PC-3 (cell line): ENCODE measurements at regions not wholly inside any gene's neighbourhood (a gene's known extent, or its start where the extent isn't known, plus 50 kb on each side); places are given as distances from the start of the nearest gene placed in this dataset.

Source experiments
- ATAC-seq: fragments of 200-7000 bp; cut with Tn5 transposase; 2 replicates; pipeline ENCODE4 v1.9.1; 2020; ENCODE audit warnings: mild to moderate bottlenecking, moderate library complexity
- BruUV-seq: library from RNA; stranded (reverse); fragments of 400-500 nt; replicated peaks from 2 replicates; lab custom pipeline; 2021; lab: Mats Ljungman, UMichigan
- CTCF ChIA-PET: fragments of 300-600 bp; sonication (Branson Sonifier 250); formaldehyde crosslinking; loops from one replicate; lab custom pipeline; 2022; ENCODE audit warnings: antibody characterized with exemption; lab: Charles Lee
- POLR2A ChIA-PET: fragments of 300-600 bp; sonication (Branson Sonifier 250); formaldehyde crosslinking; loops from one replicate; lab custom pipeline; 2022; ENCODE audit warnings: antibody characterized with exemption; ENCODE audit not compliant: unreplicated experiment; lab: Charles Lee
- DNase-seq: peaks from one replicate; pipeline ENCODE4 v3.0.0-alpha.2; 2015
- H2AFZ ChIP-seq: fragments of 300-600 bp; sonication (generic); 2 replicates; pipeline ENCODE4 v1.6.0; 2016; ENCODE audit warnings: antibody characterized with exemption, low read length
- H3F3A ChIP-seq: fragments of 300-600 bp; sonication (generic); one replicate; pipeline ENCODE4 v1.6.0; 2017; ENCODE audit warnings: antibody characterized with exemption, low read length, control low read depth, mild to moderate bottlenecking; ENCODE audit not compliant: unreplicated experiment
- H3K27ac ChIP-seq: fragments of 300-600 bp; sonication (generic); 2 replicates; pipeline ENCODE4 v1.5.1; 2016; ENCODE audit warnings: mild to moderate bottlenecking, low read length
- H3K27me3 ChIP-seq: fragments of 300-600 bp; sonication (generic); 2 replicates; pipeline ENCODE4 v1.6.1; 2016; ENCODE audit warnings: low read length, mixed read lengths
- H3K36me3 ChIP-seq: fragments of 300-600 bp; sonication (generic); 2 replicates; pipeline ENCODE4 v1.6.1; 2016; ENCODE audit warnings: low read depth, mixed run types, low read length, mixed read lengths
- H3K4me1 ChIP-seq: fragments of 300-600 bp; sonication (generic); 2 replicates; pipeline ENCODE4 v1.5.1; 2016; ENCODE audit warnings: low read length; ENCODE audit not compliant: insufficient read depth
- H3K4me2 ChIP-seq: fragments of 300-600 bp; sonication (generic); 2 replicates; pipeline ENCODE4 v1.6.0; 2016; ENCODE audit warnings: low read length
- H3K4me3 ChIP-seq: fragments of 300-600 bp; sonication (generic); 2 replicates; pipeline ENCODE4 v1.5.1; 2016; ENCODE audit warnings: mild to moderate bottlenecking, low read length, mixed read lengths
- H3K79me2 ChIP-seq: fragments of 300-600 bp; sonication (generic); 2 replicates; pipeline ENCODE4 v1.6.1; 2017; ENCODE audit warnings: low read length, mixed read lengths
- H3K9ac ChIP-seq: fragments of 300-600 bp; sonication (generic); 2 replicates; pipeline ENCODE4 v1.6.0; 2016; ENCODE audit warnings: mild to moderate bottlenecking, low read length
- H3K9me2 ChIP-seq: fragments of 300-600 bp; sonication (generic); replicated peaks from 2 replicates; pipeline ENCODE4 v1.6.1; 2016; ENCODE audit warnings: mixed run types, low read length, mixed read lengths
- H3K9me3 ChIP-seq: fragments of 300-600 bp; sonication (generic); 2 replicates; pipeline ENCODE4 v1.6.1; 2016; ENCODE audit warnings: low read length, mixed read lengths
- H4K20me1 ChIP-seq: fragments of 300-600 bp; sonication (generic); 2 replicates; pipeline ENCODE4 v1.6.1; 2016; ENCODE audit warnings: low read length, mixed read lengths
- EZH2 ChIP-seq: fragments of 300-600 bp; sonication (generic); IDR thresholded peaks from one replicate; pipeline ENCODE4 v1.6.1; 2017; ENCODE audit warnings: antibody characterized with exemption, mild to moderate bottlenecking, low read length; ENCODE audit not compliant: unreplicated experiment
- EZH2phosphoT487 ChIP-seq: fragments of 300-600 bp; sonication (generic); IDR thresholded peaks from 2 replicates; pipeline ENCODE4 v1.6.1; 2018; ENCODE audit warnings: mild to moderate bottlenecking, antibody characterized with exemption, low read length, borderline replicate concordance
- intact Hi-C: fragments of 100-400 bp; cut with micrococcal nuclease; formaldehyde crosslinking; loops from 2 replicates; pipeline ENCODE4 v1.9.0; 2023
- TF ChIP-seq, protein P1 (sequence below): fragments of 300-600 bp; sonication (generic); conservative IDR thresholded peaks from 2 replicates; pipeline ENCODE4 v1.5.1; 2017; ENCODE audit warnings: antibody characterized with exemption, low read depth, mild to moderate bottlenecking, low read length

DNA sequence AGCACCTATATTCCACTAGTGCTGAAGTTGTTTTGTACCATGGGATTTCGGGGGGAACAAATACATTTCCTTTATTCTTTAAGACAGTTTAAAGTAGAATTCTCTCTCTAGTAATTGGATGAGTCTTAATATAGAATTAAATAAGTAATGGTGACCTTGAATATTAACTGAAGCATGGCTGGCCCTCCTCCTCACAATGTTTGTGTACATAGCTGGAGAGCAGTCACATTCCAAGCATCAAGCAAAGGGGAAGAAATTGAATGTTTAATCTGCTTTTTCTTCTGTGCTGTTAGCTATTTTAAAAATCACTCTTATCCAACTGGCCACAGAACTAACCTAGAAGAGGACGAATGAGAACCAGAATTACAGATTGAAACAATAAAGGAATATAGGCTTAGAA, 906.9 kb downstream of the CCSER2 start:
- Histone ChIP-seq H3K9ac (no peak overlapping the region), H3K4me2 (no peak overlapping the region), H3K79me2 (no peaks in the 10 kb centered on the region), H3K36me3 (no peaks in the 10 kb centered on the region), H3K9me2 (no peaks in the 10 kb centered on the region), H3F3A (no peaks in the 10 kb centered on the region), H2AFZ (no peak overlapping the region), H3K27me3 (no peaks in the 10 kb centered on the region), H3K27ac (no peak overlapping the region), H4K20me1 (no peaks in the 10 kb centered on the region), H3K4me1 (no peaks in the 10 kb centered on the region), H3K4me3 (no peak overlapping the region), H3K9me3 (no peaks in the 10 kb centered on the region)
- intact Hi-C loops = no loop called here
- ATAC-seq = no peak
- POLR2A ChIA-PET = no interaction called here
- no peak for DNase-seq
- TF ChIP-seq EZH2phosphoT487 (no peak), EZH2 (no peak)
- TF ChIP-seq, protein P1, sequence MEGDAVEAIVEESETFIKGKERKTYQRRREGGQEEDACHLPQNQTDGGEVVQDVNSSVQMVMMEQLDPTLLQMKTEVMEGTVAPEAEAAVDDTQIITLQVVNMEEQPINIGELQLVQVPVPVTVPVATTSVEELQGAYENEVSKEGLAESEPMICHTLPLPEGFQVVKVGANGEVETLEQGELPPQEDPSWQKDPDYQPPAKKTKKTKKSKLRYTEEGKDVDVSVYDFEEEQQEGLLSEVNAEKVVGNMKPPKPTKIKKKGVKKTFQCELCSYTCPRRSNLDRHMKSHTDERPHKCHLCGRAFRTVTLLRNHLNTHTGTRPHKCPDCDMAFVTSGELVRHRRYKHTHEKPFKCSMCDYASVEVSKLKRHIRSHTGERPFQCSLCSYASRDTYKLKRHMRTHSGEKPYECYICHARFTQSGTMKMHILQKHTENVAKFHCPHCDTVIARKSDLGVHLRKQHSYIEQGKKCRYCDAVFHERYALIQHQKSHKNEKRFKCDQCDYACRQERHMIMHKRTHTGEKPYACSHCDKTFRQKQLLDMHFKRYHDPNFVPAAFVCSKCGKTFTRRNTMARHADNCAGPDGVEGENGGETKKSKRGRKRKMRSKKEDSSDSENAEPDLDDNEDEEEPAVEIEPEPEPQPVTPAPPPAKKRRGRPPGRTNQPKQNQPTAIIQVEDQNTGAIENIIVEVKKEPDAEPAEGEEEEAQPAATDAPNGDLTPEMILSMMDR = no peak
- CTCF ChIA-PET = no interaction called here
- BruUV-seq = no TSS peak

DNA sequence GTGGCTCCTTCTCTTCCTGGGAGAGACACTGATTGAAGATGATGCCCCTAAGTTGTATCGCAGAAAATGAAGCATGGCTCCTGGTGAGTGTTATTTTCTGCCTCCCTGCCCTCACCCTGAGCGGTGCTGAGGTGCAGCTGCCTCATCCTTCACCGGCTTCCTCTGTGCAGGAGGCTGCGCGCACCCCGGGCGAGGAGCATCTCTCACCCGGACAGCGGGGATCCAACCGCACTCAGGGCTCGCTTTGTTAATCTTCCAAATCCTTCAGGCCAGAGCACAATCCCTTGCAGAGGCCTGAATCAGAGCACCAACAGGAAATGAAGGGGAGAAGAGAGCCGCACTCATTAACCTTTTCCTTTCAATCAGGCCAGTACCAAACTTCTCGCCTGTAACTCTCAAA, 910.3 kb downstream of the CCSER2 start:
- ChIA-PET POLR2A (no interaction called here), CTCF (no interaction called here)
- H2AFZ ChIP-seq = no peak overlapping the region
- no peak for ATAC-seq
- no peak for DNase-seq
- H3K4me2 ChIP-seq = no peak overlapping the region
- no peaks in the 10 kb centered on the region for H3K4me1 ChIP-seq
- intact Hi-C loops = no loop called here
- no peaks in the 10 kb centered on the region for H3K79me2 ChIP-seq
- H3F3A ChIP-seq = no peaks in the 10 kb centered on the region
- BruUV-seq = no TSS peak
- no peaks in the 10 kb centered on the region for H3K9me2 ChIP-seq
- H3K36me3 ChIP-seq = no peaks in the 10 kb centered on the region
- H3K27ac ChIP-seq = no peak overlapping the region
- H3K9ac ChIP-seq = no peak overlapping the region
- TF ChIP-seq EZH2phosphoT487 = no peak
- no peak for TF ChIP-seq EZH2
- TF ChIP-seq, protein P1 = no peak
- no peaks in the 10 kb centered on the region for H3K27me3 ChIP-seq
- no peaks in the 10 kb centered on the region; the same call in 1 of the 2 replicates for H3K9me3 ChIP-seq
- H4K20me1 ChIP-seq = no peaks in the 10 kb centered on the region
- no peak overlapping the region for H3K4me3 ChIP-seq

DNA sequence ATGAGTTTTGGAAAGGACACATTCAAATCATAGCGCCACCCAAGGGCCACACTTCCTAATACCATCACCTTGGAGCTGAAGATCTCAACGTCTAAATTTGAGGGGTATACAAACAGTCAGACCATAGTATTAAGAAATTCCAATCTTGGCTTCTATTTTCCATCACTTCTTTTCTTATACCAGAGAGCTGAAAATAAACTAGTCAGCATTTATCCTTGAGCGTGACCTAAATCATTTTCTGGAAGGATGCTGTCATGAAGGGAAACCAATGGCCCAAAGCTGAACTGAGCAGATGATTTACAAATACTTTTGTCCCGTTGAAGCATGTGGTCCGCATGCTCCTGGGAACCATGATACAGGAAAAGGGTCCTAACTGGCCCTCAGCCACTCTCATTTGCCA, 921.9 kb downstream of the CCSER2 start:
- Histone ChIP-seq H3K27me3 (no peaks in the 10 kb centered on the region), H3K79me2 (no peaks in the 10 kb centered on the region), H3F3A (no peaks in the 10 kb centered on the region), H3K4me3 (no peak overlapping the region), H2AFZ (no peak overlapping the region), H3K9me2 (no peaks in the 10 kb centered on the region), H3K9me3 (no peaks in the 10 kb centered on the region), H3K9ac (no peak overlapping the region), H3K36me3 (no peaks in the 10 kb centered on the region), H3K27ac (no peak overlapping the region), H4K20me1 (no peaks in the 10 kb centered on the region), H3K4me2 (no peak overlapping the region), H3K4me1 (no peaks in the 10 kb centered on the region)
- intact Hi-C loops = no loop called here
- POLR2A ChIA-PET = no interaction called here
- TF ChIP-seq EZH2phosphoT487 (no peak), EZH2 (no peak)
- TF ChIP-seq, protein P1 = no peak
- DNase-seq = no peak
- no TSS peak for BruUV-seq
- CTCF ChIA-PET = no interaction called here
- no peak for ATAC-seq
